Gastrocnemius medialis (tissue), 4 donors: ENCODE measurements at regions not wholly inside any gene's neighbourhood (a gene's known extent, or its start where the extent isn't known, plus 50 kb on each side); places are given as distances from the start of the nearest gene placed in this dataset.

ENCODE experiments used
- ATAC-seq, 2 donors: fragments of 150-250 bp; one replicate each; pipeline ENCODE4 v1.9.1; 2016
- DNase-seq, 2 donors: peaks; one replicate each; pipeline ENCODE4 v3.0.0-alpha.2; 2019
- H3K27ac ChIP-seq, 4 donors: fragments of 200-600 bp; sonication (generic); 1 replicate in 1 of 4; 2 replicates in 3 of 4; pipeline ENCODE4 v1.5.1; 2016 to 2018; ENCODE audit warnings: mild to moderate bottlenecking in 2 of 4, moderate library complexity in 1 of 4
- H3K27me3 ChIP-seq, 3 donors: fragments of 200-600 bp; sonication (generic) in 2 of 3; 1 replicate in 1 of 3; 2 replicates in 2 of 3; pipeline versions ENCODE4 v1.5.1 to v1.6.0; 2016 to 2019; ENCODE audit warnings: mild to moderate bottlenecking in 1 of 3, moderate library complexity in 1 of 3
- H3K36me3 ChIP-seq, 2 donors: fragments of 200-600 bp; sonication (generic) in 1 of 2; one replicate each; pipeline ENCODE4 v1.5.1; 2017 to 2018
- H3K4me1 ChIP-seq, 2 donors: fragments of 200-600 bp; sonication (generic) in 1 of 2; one replicate each; pipeline ENCODE4 v1.5.1; 2016 to 2017; ENCODE audit warnings: mild to moderate bottlenecking in 2 of 2
- H3K4me3 ChIP-seq, 4 donors: fragments of 200-600 bp; sonication (generic) in 3 of 4; 1 replicate in 1 of 4; 2 replicates in 3 of 4; pipeline ENCODE4 v1.5.1; 2016 to 2019; ENCODE audit warnings: mild to moderate bottlenecking in 2 of 4
- H3K9me3 ChIP-seq, 3 donors: fragments of 200-600 bp; sonication (generic) in 2 of 3; 1 replicate in 1 of 3; 2 replicates in 2 of 3; pipeline ENCODE4 v1.5.1; 2016 to 2019
- CTCF ChIP-seq, 5 experiments: fragments of 450-650 bp in 3 of 5; fragments of 200-600 bp in 2 of 5; sonication (generic) in 2 of 5; IDR thresholded peaks in 4 of 5; conservative IDR thresholded peaks in 1 of 5; 1 replicate in 4 of 5; 2 replicates in 1 of 5; pipeline ENCODE4 v1.5.1; 2016 to 2019; ENCODE audit warnings: antibody characterized with exemption in 5 of 5, mild to moderate bottlenecking in 3 of 5, moderate library complexity in 3 of 5
- POLR2A ChIP-seq, 2 donors: fragments of 450-650 bp; IDR thresholded peaks; one replicate each; pipeline ENCODE4 v1.6.1; 2017; ENCODE audit warnings: antibody characterized with exemption in 2 of 2, mild to moderate bottlenecking in 2 of 2, moderate library complexity in 2 of 2
- in situ Hi-C, 4 donors: fragments of 200-750 bp; cut with MboI; loops; one replicate each; pipeline versions ENCODE4 v1.15.0 to v1.8.0; 2017; ENCODE audit warnings: low sequenced_read_pairs in 4 of 4
- intact Hi-C: fragments of 100-400 bp; cut with DNase I; formaldehyde crosslinking; loops from one replicate; pipeline ENCODE4 v1.15.1; 2023; ENCODE audit warnings: low total_unique reads

GRCh38 chr20:55586610-55587009 lies 418.7 kb downstream of the CBLN4 start:
- no peak for TF ChIP-seq CTCF (IDR thresholded peaks at IDR 0.05 in 4 of 5, conservative IDR thresholded peaks at IDR 0.05 in 1 of 5)
- no peak for TF ChIP-seq POLR2A (IDR thresholded peaks at IDR 0.05)
- Histone ChIP-seq H3K27ac (no peak overlapping the region), H3K9me3 (no peaks in the 10 kb centered on the region), H3K27me3 (no peaks in the 10 kb centered on the region), H3K4me3 (no peak overlapping the region), H3K36me3 (no peaks in the 10 kb centered on the region), H3K4me1 (no peaks in the 10 kb centered on the region)
- DNase-seq (no peak), ATAC-seq (no peak)
- intact Hi-C loops (no loop called here), in situ Hi-C loops (no loop called here)

- Histone ChIP-seq H3K27ac (no peak overlapping the region), H3K9me3 (no peaks in the 10 kb centered on the region), H3K27me3 (no peaks in the 10 kb centered on the region), H3K4me3 (no peak overlapping the region), H3K4me1 (no peaks in the 10 kb centered on the region), H3K36me3 (no peaks in the 10 kb centered on the region)
- TF ChIP-seq CTCF (IDR thresholded peaks at IDR 0.05 in 4 of 5, conservative IDR thresholded peaks at IDR 0.05 in 1 of 5): no peak
- no peak for TF ChIP-seq POLR2A (IDR thresholded peaks at IDR 0.05)
- intact Hi-C loops: no loop called here
- no peak for DNase-seq
- no peak for ATAC-seq
- in situ Hi-C loops: no loop called here
Measured at GRCh38 chr20:55584964-55585363, 420.4 kb downstream of the CBLN4 start.

- ATAC-seq (no peak), DNase-seq (no peak)
- no peaks in the 10 kb centered on the region for H3K36me3 ChIP-seq
- no peaks in the 10 kb centered on the region for H3K4me1 ChIP-seq
- intact Hi-C loops (no loop called here), in situ Hi-C loops (no loop called here)
- TF ChIP-seq CTCF (IDR thresholded peaks at IDR 0.05 in 4 of 5, conservative IDR thresholded peaks at IDR 0.05 in 1 of 5): no peak
- no peak for TF ChIP-seq POLR2A (IDR thresholded peaks at IDR 0.05)
- no peaks in the 10 kb centered on the region for H3K9me3 ChIP-seq
- no peak overlapping the region for H3K27ac ChIP-seq
- no peak overlapping the region for H3K4me3 ChIP-seq
- H3K27me3 ChIP-seq: no peaks in the 10 kb centered on the region
Measured at GRCh38 chr20:55584307-55584706, 421.0 kb downstream of the CBLN4 start.

- intact Hi-C loops: no loop called here
- in situ Hi-C loops: no loop called here
- DNase-seq: no peak
- H3K4me1 ChIP-seq: no peaks in the 10 kb centered on the region
- no peak overlapping the region for H3K4me3 ChIP-seq
- H3K27me3 ChIP-seq: no peaks in the 10 kb centered on the region
- no peak for TF ChIP-seq CTCF (IDR thresholded peaks at IDR 0.05 in 4 of 5, conservative IDR thresholded peaks at IDR 0.05 in 1 of 5)
- no peak for TF ChIP-seq POLR2A (IDR thresholded peaks at IDR 0.05)
- no peak for ATAC-seq
- H3K36me3 ChIP-seq: no peaks in the 10 kb centered on the region
- H3K27ac ChIP-seq: no peak overlapping the region
- H3K9me3 ChIP-seq: no peaks in the 10 kb centered on the region
Measured at GRCh38 chr20:55583036-55583435, 422.3 kb downstream of the CBLN4 start.

GRCh38 chr20:55582498-55582897 lies 422.8 kb downstream of the CBLN4 start:
- intact Hi-C loops (no loop called here), in situ Hi-C loops (no loop called here)
- H3K27ac ChIP-seq: no peak overlapping the region
- H3K9me3 ChIP-seq: no peaks in the 10 kb centered on the region
- no peak for DNase-seq
- ATAC-seq: no peak
- H3K4me3 ChIP-seq: no peak overlapping the region
- TF ChIP-seq POLR2A (IDR thresholded peaks at IDR 0.05) (no peak), CTCF (IDR thresholded peaks at IDR 0.05 in 4 of 5, conservative IDR thresholded peaks at IDR 0.05 in 1 of 5) (no peak)
- H3K36me3 ChIP-seq: no peaks in the 10 kb centered on the region
- no peaks in the 10 kb centered on the region for H3K27me3 ChIP-seq
- H3K4me1 ChIP-seq: no peaks in the 10 kb centered on the region
